GM21515 (cell line): ENCODE measurements at regions not wholly inside any gene's neighbourhood (a gene's known extent, or its start where the extent isn't known, plus 50 kb on each side); places are given as distances from the start of the nearest gene placed in this dataset.
"Not testable (repeated sequence)": the region's sequence is repeated elsewhere in the genome, so short reads cannot be mapped to it uniquely, and the experiment has no call there.

Experiments used
- ATAC-seq: cut with Tn5 transposase; IDR thresholded peaks from one replicate; pipeline ENCODE4 v1.9.1; 2021; ENCODE audit not compliant: unreplicated experiment

- no peak for ATAC-seq
These were observed 382.5 kb upstream of the ADGRL3 start for GRCh38 chr4:60817609-60818008.

GRCh38 chr4:60822986-60823385 lies 377.1 kb upstream of the ADGRL3 start:
- ATAC-seq: no peak

DNA sequence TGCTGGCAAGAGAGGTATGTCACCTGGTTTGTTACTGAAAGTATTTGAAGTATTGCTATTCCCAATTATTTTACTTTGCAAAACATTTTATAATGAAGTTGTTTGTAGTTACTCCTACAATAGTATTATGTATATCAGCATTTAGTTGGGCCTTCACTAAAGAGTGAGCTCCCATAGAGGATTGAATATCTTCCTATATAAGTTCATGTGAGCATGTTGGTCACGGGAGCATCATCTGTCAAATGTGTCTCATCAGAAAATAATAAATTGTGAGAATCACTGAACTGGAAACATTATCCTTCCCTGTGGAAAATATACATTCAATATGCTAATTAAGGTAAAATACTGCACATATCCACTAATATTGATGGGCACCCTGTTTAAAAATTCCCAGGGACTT lies 360.1 kb upstream of the ADGRL3 start:
- no peak for ATAC-seq

DNA sequence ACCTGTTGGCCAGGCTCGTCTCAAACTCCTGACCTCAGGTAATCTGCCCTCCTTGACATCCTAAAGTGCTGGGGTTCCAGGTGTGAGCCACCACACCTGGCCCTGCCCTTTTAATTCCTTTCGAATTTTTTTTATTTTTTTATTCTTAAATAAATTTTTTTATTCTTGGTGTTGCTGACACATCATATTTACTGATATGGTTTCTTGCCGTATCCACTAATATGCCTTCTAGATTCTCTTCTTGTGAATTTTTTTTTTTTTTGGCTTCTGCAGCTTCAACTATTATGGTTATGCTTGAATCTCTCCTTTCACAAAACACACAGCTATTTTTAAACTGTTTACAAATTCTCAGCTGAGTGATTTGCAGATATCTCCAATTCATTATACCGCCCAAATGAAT lies 353.4 kb upstream of the ADGRL3 start:
- ATAC-seq: no peak

- no peak for ATAC-seq
These were observed 352.5 kb upstream of the ADGRL3 start for GRCh38 chr4:60847614-60848013.

DNA sequence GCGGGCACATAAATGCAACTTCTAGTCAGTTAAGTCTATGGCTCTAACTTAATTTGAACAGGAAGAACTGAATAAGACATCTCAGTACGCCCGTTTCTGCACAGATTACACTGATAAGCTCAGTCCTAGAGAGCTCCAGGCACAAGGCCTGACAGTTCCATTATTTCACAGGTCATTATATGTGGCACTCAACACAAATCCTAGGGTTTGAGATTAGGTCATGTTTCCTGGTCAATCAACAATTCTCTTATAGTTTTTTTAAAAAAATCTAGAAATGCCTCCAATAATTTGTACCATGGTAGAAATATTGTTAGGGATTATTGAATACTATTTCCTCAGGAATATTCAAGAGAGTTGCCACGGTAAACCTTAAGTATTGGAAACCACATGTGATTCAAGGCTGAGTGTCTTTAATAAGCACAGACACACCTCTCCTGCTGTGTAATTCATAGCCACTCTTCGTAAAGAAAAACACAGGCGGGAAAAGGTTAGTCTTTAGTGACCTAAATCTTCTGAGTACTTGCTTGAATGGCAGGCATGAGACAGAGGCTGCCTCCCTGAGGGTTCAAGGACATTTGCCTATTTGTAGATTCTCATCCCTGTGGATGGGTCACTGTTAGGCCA lies 342.9 kb upstream of the ADGRL3 start:
- no peak for ATAC-seq

GRCh38 chr4:60863442-60863841 lies 336.7 kb upstream of the ADGRL3 start:
- no peak for ATAC-seq

DNA sequence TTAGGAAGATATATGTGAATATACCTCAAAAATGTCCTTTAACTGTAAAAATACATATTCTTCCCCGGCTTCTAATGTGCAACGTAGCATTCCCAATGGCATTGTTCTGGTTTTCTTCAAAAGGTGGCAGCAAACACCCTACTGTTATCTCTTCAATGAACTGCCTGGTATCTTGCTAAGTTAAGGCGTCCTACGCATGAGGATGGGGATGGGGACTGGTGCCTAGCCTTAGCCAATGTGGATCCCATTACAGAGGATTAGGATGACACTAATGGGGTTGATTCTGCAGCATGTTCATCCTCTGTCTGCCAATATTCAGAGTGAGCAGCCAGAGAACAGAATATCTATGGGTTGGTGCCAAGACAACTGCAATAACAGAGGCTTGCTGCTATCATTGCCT lies 334.9 kb upstream of the ADGRL3 start:
- no peak for ATAC-seq

DNA sequence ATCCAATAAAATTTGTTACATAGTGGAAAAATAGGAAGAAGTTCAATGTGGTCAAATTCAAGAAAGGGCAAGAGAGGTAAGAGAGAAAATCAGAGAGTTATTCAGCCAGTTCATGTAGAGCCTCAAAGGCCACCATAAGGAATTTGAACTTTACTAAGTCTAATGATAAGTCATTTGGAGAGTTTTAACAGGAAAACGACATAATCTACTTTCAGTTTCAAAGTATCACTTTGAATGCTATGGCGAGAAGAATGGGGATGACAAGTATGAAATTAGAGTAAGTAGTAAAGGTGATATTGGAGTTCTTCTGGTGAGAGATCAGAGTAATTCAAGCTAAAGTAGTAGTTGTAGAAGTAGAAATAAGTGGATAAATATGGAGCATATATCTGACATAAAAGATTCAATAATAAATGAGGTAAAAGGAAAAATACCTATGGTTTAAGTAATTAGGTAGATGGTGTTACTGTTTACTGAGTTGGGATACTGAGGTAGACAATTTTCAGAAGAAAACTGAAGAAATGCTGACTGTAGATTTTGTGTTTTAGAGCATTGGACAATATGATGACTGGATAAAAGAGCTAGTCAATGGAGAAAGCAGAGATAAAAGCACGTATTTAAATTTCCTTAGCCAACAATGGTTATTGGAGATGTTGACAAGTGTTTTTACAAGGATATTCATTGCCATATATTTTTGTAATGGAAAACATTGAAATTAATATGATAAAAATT lies 331.7 kb upstream of the ADGRL3 start:
- ATAC-seq: no peak

- no peak for ATAC-seq
These were observed 320.9 kb upstream of the ADGRL3 start for GRCh38 chr4:60879135-60879701.

DNA sequence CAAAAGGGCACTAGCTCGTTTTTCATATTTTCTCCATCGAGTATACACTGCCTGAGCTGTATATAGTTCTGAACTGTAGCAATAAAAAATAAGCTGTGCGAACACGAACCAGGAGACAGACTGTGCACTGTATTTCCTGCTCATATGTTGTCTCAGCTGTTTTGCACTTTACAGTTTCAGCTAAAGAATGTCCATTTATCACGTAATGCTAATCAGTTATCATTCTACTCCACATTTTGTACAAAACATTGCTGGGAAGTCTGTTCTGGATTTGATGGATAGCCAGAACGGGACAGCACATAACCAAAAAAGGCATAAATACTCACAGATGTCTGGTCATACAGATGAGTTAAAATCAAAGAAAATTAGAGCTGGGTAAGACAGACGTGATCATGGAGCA lies 315.5 kb upstream of the ADGRL3 start:
- ATAC-seq: no peak

DNA sequence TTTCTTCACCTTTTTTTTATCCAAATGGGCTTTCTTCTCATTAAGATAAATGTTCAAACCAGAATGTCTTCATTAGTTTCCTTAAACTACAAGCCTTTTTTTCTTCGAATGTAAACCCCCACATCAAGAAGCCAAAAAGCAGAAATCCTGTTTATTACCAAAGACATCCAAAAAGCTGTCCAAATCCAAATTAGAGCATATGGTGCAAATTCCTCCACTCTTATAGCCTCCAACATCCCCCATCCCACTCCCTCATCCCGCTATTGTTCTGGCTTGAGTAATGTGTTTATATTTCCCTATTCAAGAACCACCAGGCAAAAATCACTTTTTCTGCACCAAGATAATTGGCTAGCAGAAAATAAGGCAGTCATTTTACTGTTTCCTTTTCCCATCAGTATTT lies 315.1 kb upstream of the ADGRL3 start:
- no peak for ATAC-seq

DNA sequence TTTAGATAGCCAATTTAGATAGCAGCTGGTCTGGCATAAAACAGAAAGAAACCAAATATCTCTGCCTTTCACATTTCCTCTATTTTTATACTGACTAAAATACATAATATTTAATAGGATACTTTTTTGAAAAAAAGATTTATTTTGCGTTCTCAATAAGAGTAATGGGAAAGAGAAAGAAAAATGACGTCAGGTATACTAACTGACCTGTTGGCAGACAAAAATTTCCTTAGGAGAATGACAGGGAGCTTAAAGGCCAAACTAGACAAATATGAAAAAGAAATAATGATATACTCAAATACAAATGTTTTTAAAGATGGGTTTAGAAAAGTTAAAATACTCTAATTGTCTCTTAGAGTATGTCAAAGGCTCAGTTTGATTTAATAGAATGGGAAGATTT lies 309.4 kb upstream of the ADGRL3 start:
- no peak for ATAC-seq

DNA sequence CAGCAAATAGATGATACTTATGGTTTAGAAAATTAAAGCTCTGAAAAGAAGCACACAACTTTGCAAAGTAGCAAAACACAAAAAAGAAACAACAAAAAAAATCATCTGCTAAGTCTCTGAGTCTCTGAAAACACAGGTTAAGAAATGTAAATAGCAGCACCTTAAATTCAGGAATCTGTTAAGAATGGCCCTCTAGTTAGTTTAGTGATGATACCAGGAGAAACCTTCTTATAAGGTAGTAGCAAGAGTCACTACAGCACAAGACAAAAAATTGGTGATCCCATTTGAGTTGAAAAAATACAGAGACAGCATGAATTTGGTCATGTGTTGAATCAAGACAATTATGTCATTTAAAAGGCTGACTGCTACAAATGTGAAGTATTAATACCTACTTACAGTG lies 308.2 kb upstream of the ADGRL3 start:
- no peak for ATAC-seq

DNA sequence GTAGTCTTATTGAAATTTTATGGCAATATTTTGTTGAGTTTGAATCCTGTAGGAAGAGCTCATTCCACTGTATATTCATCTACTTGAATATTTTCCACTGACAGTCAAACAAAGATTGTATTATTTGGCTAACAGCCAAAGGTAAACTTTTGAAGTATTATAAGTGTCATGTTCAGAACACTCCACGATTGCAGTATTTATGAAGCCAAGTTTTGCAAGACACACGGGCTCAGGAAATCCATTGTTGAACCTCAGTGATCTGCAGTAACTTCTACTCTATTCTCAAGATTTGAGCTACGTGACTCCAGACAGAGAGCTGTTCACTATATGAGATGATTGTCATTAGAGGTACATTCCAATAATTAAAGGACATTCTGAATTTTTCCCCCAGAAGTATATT lies 302.7 kb upstream of the ADGRL3 start:
- ATAC-seq: no peak

DNA sequence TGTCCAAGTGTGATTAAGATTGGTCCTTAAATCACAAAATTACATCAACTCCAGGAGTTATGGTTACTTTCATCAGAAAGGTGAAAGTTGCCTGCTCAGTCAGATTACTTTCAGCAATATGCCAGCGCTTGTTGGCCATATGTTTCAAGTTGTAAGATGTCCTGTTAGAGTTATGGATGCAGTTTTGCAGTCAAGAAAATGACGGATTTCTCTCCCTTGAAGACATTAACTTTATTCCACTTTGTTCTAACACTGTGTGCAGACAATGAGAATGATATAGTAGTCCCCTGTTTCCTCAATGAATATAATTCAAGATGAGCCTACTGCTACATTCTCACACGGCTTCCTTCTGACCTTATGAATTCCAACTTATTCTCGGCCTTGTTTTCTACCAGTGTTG lies 295.0 kb upstream of the ADGRL3 start:
- no peak for ATAC-seq

GRCh38 chr4:60911127-60911526 lies 289.0 kb upstream of the ADGRL3 start:
- ATAC-seq: no peak

- no peak for ATAC-seq
These were observed 287.1 kb upstream of the ADGRL3 start for GRCh38 chr4:60913002-60913401.

DNA sequence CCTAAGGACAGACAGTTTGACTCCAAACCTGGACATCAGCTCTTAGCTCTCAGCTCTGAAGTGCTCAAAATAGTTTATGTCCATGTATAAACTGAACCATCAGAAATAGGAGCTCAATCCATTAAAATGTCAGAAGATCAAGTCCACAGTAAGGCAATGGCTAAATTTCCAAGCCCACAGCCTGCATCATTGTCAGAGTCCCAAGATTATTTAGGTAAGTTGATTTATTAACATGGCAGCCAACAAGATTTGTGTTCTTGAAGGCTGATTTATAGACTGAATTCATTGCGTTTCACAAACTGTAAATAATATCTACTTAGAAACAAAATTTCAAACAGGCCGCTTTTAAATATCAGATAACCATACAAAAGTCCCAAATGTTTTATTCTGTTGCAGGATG lies 286.5 kb upstream of the ADGRL3 start:
- ATAC-seq: no peak

DNA sequence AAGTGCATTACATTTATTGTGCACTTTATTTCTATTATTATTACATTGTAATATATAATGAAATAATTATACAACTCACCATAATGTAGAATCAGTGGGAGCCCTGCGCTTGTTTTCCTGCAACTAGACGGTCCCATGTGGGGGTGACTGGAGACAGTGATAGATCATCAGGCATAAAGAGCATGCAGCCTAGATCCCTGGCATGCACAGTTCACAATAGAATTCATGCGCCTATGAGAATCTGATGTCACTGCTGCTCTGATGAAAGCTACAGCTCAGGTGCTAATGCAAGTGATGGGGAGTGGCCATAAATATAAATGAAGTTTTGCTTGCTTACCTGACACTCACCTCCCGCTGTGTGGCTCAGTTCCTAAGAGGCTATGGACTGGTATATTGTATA lies 278.4 kb upstream of the ADGRL3 start:
- ATAC-seq: not testable (repeated sequence)

- no peak for ATAC-seq
These were observed 277.1 kb upstream of the ADGRL3 start for GRCh38 chr4:60923075-60923474.

GRCh38 chr4:60926624-60927023 lies 273.5 kb upstream of the ADGRL3 start:
- no peak for ATAC-seq

DNA sequence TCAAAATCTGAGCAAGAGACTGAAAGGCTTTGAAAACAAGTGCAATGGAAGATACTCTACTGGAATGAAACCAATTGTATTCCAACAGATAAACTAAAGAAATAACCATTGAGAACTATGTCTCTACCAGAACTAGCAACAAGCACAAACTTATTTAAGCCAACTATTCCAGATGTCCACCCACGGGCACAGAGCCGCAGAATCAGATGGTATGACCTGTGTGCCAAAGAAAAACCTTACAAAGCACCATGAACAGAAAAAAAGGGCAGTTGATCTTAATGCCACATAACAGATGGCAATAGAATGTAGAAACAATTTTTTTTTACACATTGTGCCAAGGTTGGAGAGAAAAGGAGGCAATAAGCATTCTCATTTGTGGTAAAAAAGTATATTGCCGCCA lies 269.3 kb upstream of the ADGRL3 start:
- no peak for ATAC-seq
